Endothelial cell (in vitro differentiated cells): ENCODE measurements at regions not wholly inside any gene's neighbourhood (a gene's known extent, or its start where the extent isn't known, plus 50 kb on each side); places are given as distances from the start of the nearest gene placed in this dataset.
A peak's percentile ranks its signal among the peaks of the same experiment; 100 is the strongest.

Experiments
- DNase-seq: peaks from one replicate; pipeline ENCODE4 v3.0.0; 2021; ENCODE audit warnings: low spot score
- H3K27ac Mint-ChIP-seq: one replicate; pipeline ENCODE4 v1.8.0; 2021; ENCODE audit warnings: mixed read lengths, inconsistent platforms; ENCODE audit not compliant: unreplicated experiment
- H3K27me3 Mint-ChIP-seq: one replicate; pipeline ENCODE4 v1.8.0; 2021; ENCODE audit warnings: mild to moderate bottlenecking, moderate library complexity, mixed read lengths, inconsistent platforms; ENCODE audit not compliant: unreplicated experiment
- H3K36me3 Mint-ChIP-seq: one replicate; pipeline ENCODE4 v1.8.0; 2021; ENCODE audit warnings: mild to moderate bottlenecking, low read depth, mixed read lengths, inconsistent platforms; ENCODE audit not compliant: unreplicated experiment
- H3K4me1 Mint-ChIP-seq: one replicate; pipeline ENCODE4 v1.8.0; 2021; ENCODE audit warnings: mild to moderate bottlenecking, mixed read lengths, inconsistent platforms; ENCODE audit not compliant: unreplicated experiment
- H3K4me3 Mint-ChIP-seq: one replicate; pipeline ENCODE4 v1.8.0; 2021; ENCODE audit warnings: mild to moderate bottlenecking, mixed read lengths, inconsistent platforms; ENCODE audit not compliant: unreplicated experiment
- H3K9me3 Mint-ChIP-seq: one replicate; pipeline ENCODE4 v1.8.0; 2021; ENCODE audit warnings: mixed read lengths, inconsistent platforms; ENCODE audit not compliant: unreplicated experiment
- CTCF ChIP-seq: fragments of 200-600 bp; sonication (generic); IDR thresholded peaks from one replicate; pipeline ENCODE4 v1.5.0; 2021; ENCODE audit warnings: antibody characterized with exemption; ENCODE audit not compliant: unreplicated experiment

DNA sequence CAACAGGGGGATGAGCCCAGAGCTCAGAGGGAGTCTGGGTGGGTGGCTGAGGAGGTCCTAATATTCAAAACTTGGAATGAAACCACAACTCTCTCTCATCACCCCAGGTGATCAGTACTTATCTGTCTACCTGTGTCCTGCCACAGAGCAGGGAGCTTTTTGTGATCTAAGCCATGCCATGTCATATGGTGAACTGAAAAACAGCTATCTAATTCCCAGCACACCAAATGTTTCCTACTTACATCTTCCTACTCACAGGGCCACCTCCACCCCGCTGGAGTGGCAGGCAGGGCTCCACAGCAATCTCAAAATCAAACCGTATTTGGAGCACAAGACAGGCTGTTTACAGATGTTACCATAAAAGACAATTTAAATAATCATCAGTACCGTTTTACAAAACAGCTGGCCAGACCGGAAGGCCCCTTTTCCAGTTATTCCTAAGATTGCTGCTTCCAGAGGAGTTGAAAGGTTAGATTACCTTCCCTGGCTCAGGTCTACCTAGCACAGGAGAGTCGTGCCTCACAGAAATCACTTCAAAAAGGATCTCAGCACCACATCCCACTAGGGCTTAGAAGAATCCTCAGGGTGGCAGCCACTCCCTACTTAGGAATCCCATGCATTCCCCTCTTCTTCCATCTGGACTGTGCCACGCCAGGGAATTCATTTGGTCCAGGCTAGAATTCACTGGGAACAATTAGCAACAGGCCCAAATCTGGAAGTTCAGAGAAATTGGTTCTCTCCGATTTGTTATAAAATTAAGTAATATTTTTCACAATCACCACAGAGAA is 226.6 kb upstream of the IL12A start:
- peak overlapping the region; percentile 93 for H3K4me3 Mint-ChIP-seq
- peaks cover under 1% of the 10 kb centered on the region for H3K9me3 Mint-ChIP-seq
- no peak for TF ChIP-seq CTCF
- H3K4me1 Mint-ChIP-seq: peaks cover 44% of the 10 kb centered on the region
- no peak for DNase-seq
- peaks cover 6% of the 10 kb centered on the region for H3K36me3 Mint-ChIP-seq
- peak overlapping the region; percentile 96 for H3K27ac Mint-ChIP-seq
- H3K27me3 Mint-ChIP-seq: peaks cover 12% of the 10 kb centered on the region

- DNase-seq: peak; percentile 67
- H3K4me1 Mint-ChIP-seq: peaks cover 51% of the 10 kb centered on the region
- peaks cover 4% of the 10 kb centered on the region for H3K36me3 Mint-ChIP-seq
- H3K9me3 Mint-ChIP-seq: no peaks in the 10 kb centered on the region
- H3K4me3 Mint-ChIP-seq: peak overlapping the region; percentile 93
- no peak for TF ChIP-seq CTCF
- peak overlapping the region; percentile 96 for H3K27ac Mint-ChIP-seq
- H3K27me3 Mint-ChIP-seq: peaks cover 12% of the 10 kb centered on the region
Measured at GRCh38 chr3:159763011-159763601, 225.5 kb upstream of the IL12A start.

GRCh38 chr3:159763602-159764489 is 224.8 kb upstream of the IL12A start:
- no peaks in the 10 kb centered on the region for H3K9me3 Mint-ChIP-seq
- H3K36me3 Mint-ChIP-seq: peaks cover 4% of the 10 kb centered on the region
- peaks cover 10% of the 10 kb centered on the region for H3K27me3 Mint-ChIP-seq
- H3K4me1 Mint-ChIP-seq: peaks cover 56% of the 10 kb centered on the region
- H3K27ac Mint-ChIP-seq: peak overlapping the region; percentile 90
- peak overlapping the region; percentile 98 for H3K4me3 Mint-ChIP-seq
- peak; percentile 18 for TF ChIP-seq CTCF
- peak; percentile 80 for DNase-seq

GRCh38 chr3:159764490-159765029 is 224.1 kb upstream of the IL12A start:
- Mint-ChIP-seq H3K9me3 (no peaks in the 10 kb centered on the region), H3K27me3 (peaks cover 10% of the 10 kb centered on the region), H3K4me1 (peaks cover 56% of the 10 kb centered on the region), H3K27ac (no peak overlapping the region), H3K36me3 (peaks cover 4% of the 10 kb centered on the region), H3K4me3 (peak overlapping the region; percentile 98)
- DNase-seq: no peak
- TF ChIP-seq CTCF: no peak
